H1 (cell line): ENCODE measurements at regions not wholly inside any gene's neighbourhood (a gene's known extent, or its start where the extent isn't known, plus 50 kb on each side); places are given as distances from the start of the nearest gene placed in this dataset.

Experiments
- CTCF ChIA-PET: fragments of 300-600 bp; sonication (Branson Sonifier 250); formaldehyde crosslinking; loops from one replicate; lab custom pipeline; 2021; ENCODE audit not compliant: partially characterized antibody; lab: Charles Lee
- POLR2A ChIA-PET: fragments of 300-600 bp; sonication (Branson Sonifier 250); formaldehyde crosslinking; loops from one replicate; lab custom pipeline; 2021; ENCODE audit warnings: inconsistent platforms; ENCODE audit not compliant: partially characterized antibody; lab: Charles Lee
- DNase-seq, 2 experiments: peaks; one replicate each; pipeline versions ENCODE4 v3.0.0 to v3.0.0-alpha.2; 2010 to 2022; ENCODE audit warnings: low spot score in 2 of 2, low read depth in 1 of 2, mixed read lengths in 1 of 2
- FAIRE-seq: peaks from 2 replicates; lab custom pipeline; 2011; peaks lifted over from hg19 to GRCh38; lab: Jason Lieb, UNC
- H2AFZ ChIP-seq: 2 replicates; pipeline ENCODE4 v1.8.1; 2012; ENCODE audit warnings: low read length, inconsistent platforms
- H2AK5ac ChIP-seq: 2 replicates; pipeline ENCODE4 v1.6.1; 2013; ENCODE audit warnings: low read depth, low read length
- H2BK120ac ChIP-seq: replicated peaks from 2 replicates; pipeline ENCODE3; 2013; ENCODE audit warnings: low read depth, low read length, inconsistent platforms
- H2BK12ac ChIP-seq: 2 replicates; pipeline ENCODE4 v1.6.1; 2013; ENCODE audit warnings: low read depth, low read length
- H2BK15ac ChIP-seq: 2 replicates; pipeline ENCODE4 v1.6.1; 2013; ENCODE audit warnings: low read length
- H2BK20ac ChIP-seq: 2 replicates; pipeline ENCODE4 v1.6.1; 2013; ENCODE audit warnings: low read length
- H2BK5ac ChIP-seq: 2 replicates; pipeline ENCODE4 v1.6.1; 2013; ENCODE audit warnings: low read depth, low read length
- H3K14ac ChIP-seq: 2 replicates; pipeline ENCODE4 v1.6.1; 2013; ENCODE audit warnings: inconsistent platforms; ENCODE audit not compliant: insufficient read length
- H3K18ac ChIP-seq: 2 replicates; pipeline ENCODE4 v1.6.1; 2013; ENCODE audit warnings: low read length; ENCODE audit errors: extremely low read depth
- H3K23ac ChIP-seq: 2 replicates; pipeline ENCODE4 v1.6.1; 2013; ENCODE audit warnings: inconsistent platforms; ENCODE audit not compliant: insufficient read length
- H3K23me2 ChIP-seq: 2 replicates; pipeline ENCODE4 v1.6.1; 2013; ENCODE audit warnings: low read depth, low read length
- H3K27ac ChIP-seq: 2 replicates; pipeline ENCODE4 v1.6.1; 2011; ENCODE audit warnings: low read depth, low read length, inconsistent platforms
- H3K27me3 ChIP-seq, 4 experiments: replicated peaks in 1 of 4; 1 replicate in 1 of 4; 2 replicates in 3 of 4; pipeline versions ENCODE4 v1.6.1 to v1.8.1; 2011 to 2013; ENCODE audit warnings: low read length in 3 of 4, mild to moderate bottlenecking in 3 of 4, inconsistent platforms in 2 of 4, mixed read lengths in 2 of 4, moderate library complexity in 1 of 4; ENCODE audit not compliant: control insufficient read depth in 3 of 4, insufficient read depth in 3 of 4; ENCODE audit errors: extremely low read depth in 1 of 4
- H3K36me3 ChIP-seq, 4 experiments: 2 replicates each; pipeline versions ENCODE4 v1.6.1 to v1.8.1; 2011 to 2013; ENCODE audit warnings: mild to moderate bottlenecking in 4 of 4, low read length in 3 of 4, moderate library complexity in 2 of 4, control low read depth in 1 of 4, inconsistent platforms in 1 of 4; ENCODE audit not compliant: insufficient read depth in 4 of 4, control insufficient read depth in 2 of 4
- H3K4ac ChIP-seq: replicated peaks from 2 replicates; pipeline ENCODE3; 2013; ENCODE audit warnings: low read length, low read depth, mixed read lengths, inconsistent platforms; ENCODE audit not compliant: insufficient read length
- H3K4me1 ChIP-seq, 4 experiments: replicated peaks in 1 of 4; 1 replicate in 1 of 4; 2 replicates in 3 of 4; pipeline versions ENCODE4 v1.6.1 to v1.8.1; 2011 to 2013; ENCODE audit warnings: low read length in 3 of 4, inconsistent platforms in 2 of 4, mixed read lengths in 1 of 4; ENCODE audit not compliant: insufficient read depth in 4 of 4, control insufficient read depth in 3 of 4
- H3K4me2 ChIP-seq, 2 experiments: 2 replicates each; pipeline versions ENCODE4 v1.6.1 to v1.8.1; 2011 to 2013; ENCODE audit warnings: low read depth in 2 of 2, low read length in 2 of 2, control low read depth in 1 of 2, inconsistent platforms in 1 of 2, mild to moderate bottlenecking in 1 of 2; ENCODE audit not compliant: insufficient read depth in 1 of 2
- H3K4me3 ChIP-seq, 4 experiments: fragments of 200-600, 300-600 bp in 1 of 4; sonication (generic), shearing (Covaris generic), sonication (Bioruptor Twin) in 1 of 4; 2 replicates each; pipeline versions ENCODE4 v1.5.1 to v1.8.1; 2011 to 2016; ENCODE audit warnings: low read length in 4 of 4, low read depth in 3 of 4, control low read depth in 2 of 4, inconsistent platforms in 2 of 4, mild to moderate bottlenecking in 2 of 4, mixed read lengths in 1 of 4, moderate library complexity in 1 of 4; ENCODE audit not compliant: insufficient read depth in 2 of 4; ENCODE audit errors: extremely low read depth in 1 of 4
- H3K56ac ChIP-seq: replicated peaks from 2 replicates; pipeline ENCODE3; 2013; ENCODE audit warnings: low read depth, mild to moderate bottlenecking, mixed read lengths, low read length, inconsistent platforms; ENCODE audit not compliant: insufficient read length
- H3K79me1 ChIP-seq: 2 replicates; pipeline ENCODE4 v1.6.1; 2013; ENCODE audit warnings: low read depth, low read length, control low read depth
- H3K79me2 ChIP-seq, 2 experiments: 2 replicates each; pipeline versions ENCODE4 v1.6.1 to v1.8.1; 2012 to 2013; ENCODE audit warnings: low read length in 2 of 2, mild to moderate bottlenecking in 2 of 2, inconsistent platforms in 1 of 2; ENCODE audit not compliant: insufficient read depth in 2 of 2, control insufficient read depth in 1 of 2
- H3K9ac ChIP-seq, 4 experiments: replicated peaks in 1 of 4; 1 replicate in 1 of 4; 2 replicates in 3 of 4; pipeline versions ENCODE4 v1.6.1 to v1.8.1; 2011 to 2013; ENCODE audit warnings: low read depth in 3 of 4, low read length in 3 of 4, control low read depth in 2 of 4, mild to moderate bottlenecking in 2 of 4, moderate library complexity in 2 of 4, inconsistent platforms in 1 of 4; ENCODE audit errors: extremely low read depth in 1 of 4
- H3K9me3 ChIP-seq, 2 experiments: 2 replicates each; pipeline versions ENCODE4 v1.6.1 to v1.8.1; 2012 to 2013; ENCODE audit warnings: mild to moderate bottlenecking in 2 of 2, moderate library complexity in 2 of 2, control low read depth in 1 of 2, inconsistent platforms in 1 of 2, low read depth in 1 of 2, low read length in 1 of 2, mixed read lengths in 1 of 2; ENCODE audit not compliant: insufficient read depth in 2 of 2
- H4K20me1 ChIP-seq, 2 experiments: replicated peaks in 1 of 2; 2 replicates each; pipeline versions ENCODE3 to v1.8.1; 2011 to 2013; ENCODE audit warnings: inconsistent platforms in 2 of 2, low read length in 2 of 2, mild to moderate bottlenecking in 1 of 2; ENCODE audit not compliant: insufficient read depth in 2 of 2, control insufficient read depth in 1 of 2
- H4K5ac ChIP-seq: 2 replicates; pipeline ENCODE4 v1.6.1; 2013; ENCODE audit warnings: low read length, low read depth, mixed read lengths, inconsistent platforms; ENCODE audit not compliant: insufficient read length
- H4K8ac ChIP-seq: 2 replicates; pipeline ENCODE4 v1.8.0; 2013; ENCODE audit warnings: mild to moderate bottlenecking, moderate library complexity, low read length, inconsistent platforms; ENCODE audit not compliant: insufficient read depth; ENCODE audit errors: extremely low read depth
- H4K91ac ChIP-seq: replicated peaks from 2 replicates; pipeline ENCODE3; 2013; ENCODE audit warnings: low read length, mixed read lengths, inconsistent platforms; ENCODE audit not compliant: insufficient read length
- CBX5 ChIP-seq: fragments of 300-800, 300-1000 bp; sonication (generic); IDR thresholded peaks from 2 replicates; pipeline ENCODE4 v1.7.1; 2016; ENCODE audit warnings: antibody characterized with exemption, low read length, low read depth
- SIX5 ChIP-seq: IDR thresholded peaks from 2 replicates; pipeline ENCODE4 v1.6.1; 2011; ENCODE audit warnings: mild to moderate bottlenecking, low read depth, low read length
- SRF ChIP-seq: IDR thresholded peaks from 2 replicates; pipeline ENCODE4 v1.6.1; 2011; ENCODE audit warnings: mild to moderate bottlenecking, low read depth, low read length, moderate library complexity
- TAF1 ChIP-seq: IDR thresholded peaks from 2 replicates; pipeline ENCODE4 v1.6.1; 2011; ENCODE audit warnings: mild to moderate bottlenecking, low read depth, low read length
- TCF12 ChIP-seq: IDR thresholded peaks from 2 replicates; pipeline ENCODE4 v1.6.1; 2011; ENCODE audit warnings: low read depth, mild to moderate bottlenecking, low read length
- WGBS, 2 experiments: shearing (Covaris generic) in 1 of 2; methylation state at CpG; one replicate each; pipeline versions ENCODE4 v1.1.6 to v1.1.7; 2013 to 2015; ENCODE audit warnings: low lambda C conversion rate in 2 of 2, mixed read lengths in 2 of 2, inconsistent platforms in 1 of 2, low coverage in 1 of 2, missing lambda C conversion rate in 1 of 2; ENCODE audit not compliant: insufficient replicate concordance in 2 of 2, insufficient coverage in 1 of 2, insufficient read length in 1 of 2; ENCODE audit errors: extremely low coverage in 1 of 2, missing lambda C conversion rate in 1 of 2; 5-methylcytosine and 5-hydroxymethylcytosine counted together
- TF ChIP-seq, protein P1 (sequence below): IDR thresholded peaks from 2 replicates; pipeline ENCODE4 v1.6.1; 2011; ENCODE audit warnings: low read length, improper control_type of control experiment

DNA sequence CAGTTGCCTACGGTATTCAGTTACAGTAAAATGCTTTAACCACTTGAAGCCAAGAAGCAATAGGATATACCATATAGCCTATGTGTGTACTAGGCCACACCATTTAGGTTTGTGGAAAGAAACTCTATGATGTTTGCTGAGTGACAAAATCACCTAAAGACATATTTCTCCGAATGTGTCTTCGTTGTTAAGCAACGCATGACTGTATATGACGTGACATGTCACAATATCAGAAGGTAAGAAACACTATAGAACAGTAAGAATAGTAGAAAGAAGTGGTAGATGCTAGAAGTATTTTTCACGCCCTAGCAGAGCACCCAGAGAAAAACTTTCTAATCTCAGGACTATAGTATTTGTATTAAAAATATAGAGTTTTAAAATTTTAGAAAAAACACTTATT is 1188.2 kb upstream of the B3GALT2 start:
- H3K27ac ChIP-seq: no peak overlapping the region
- H3K79me1 ChIP-seq: no peaks in the 10 kb centered on the region
- H3K4ac ChIP-seq: no peak overlapping the region
- H2BK20ac ChIP-seq: no peak overlapping the region
- no peaks in the 10 kb centered on the region for H3K23me2 ChIP-seq
- H4K91ac ChIP-seq: no peak overlapping the region
- H2BK120ac ChIP-seq: no peak overlapping the region
- no peak overlapping the region for H3K56ac ChIP-seq
- no peaks in the 10 kb centered on the region for H3K79me2 ChIP-seq
- no peak overlapping the region for H2BK15ac ChIP-seq
- H2AFZ ChIP-seq: no peak overlapping the region
- no peak overlapping the region for H2AK5ac ChIP-seq
- no peak for DNase-seq
- H3K4me3 ChIP-seq: no peak overlapping the region
- H4K8ac ChIP-seq: no peak overlapping the region
- H3K9ac ChIP-seq: no peak overlapping the region
- no peak overlapping the region for H4K5ac ChIP-seq
- H3K36me3 ChIP-seq: no peaks in the 10 kb centered on the region
- no peak overlapping the region for H2BK12ac ChIP-seq
- H4K20me1 ChIP-seq: no peaks in the 10 kb centered on the region
- no peak overlapping the region for H3K18ac ChIP-seq
- TF ChIP-seq CBX5 (no peak), TCF12 (no peak), SIX5 (no peak), TAF1 (no peak), SRF (no peak)
- TF ChIP-seq, protein P1, sequence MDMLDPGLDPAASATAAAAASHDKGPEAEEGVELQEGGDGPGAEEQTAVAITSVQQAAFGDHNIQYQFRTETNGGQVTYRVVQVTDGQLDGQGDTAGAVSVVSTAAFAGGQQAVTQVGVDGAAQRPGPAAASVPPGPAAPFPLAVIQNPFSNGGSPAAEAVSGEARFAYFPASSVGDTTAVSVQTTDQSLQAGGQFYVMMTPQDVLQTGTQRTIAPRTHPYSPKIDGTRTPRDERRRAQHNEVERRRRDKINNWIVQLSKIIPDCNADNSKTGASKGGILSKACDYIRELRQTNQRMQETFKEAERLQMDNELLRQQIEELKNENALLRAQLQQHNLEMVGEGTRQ: no peak
- TF ChIP-seq, all 59 proteins: peak for 0
- no peak overlapping the region for H3K14ac ChIP-seq
- WGBS, 2 experiments: 91% methylated on average over 6 of the region's 6 CpGs; no CpG with 5 or more reads in 1 of the 2 experiments
- ChIA-PET POLR2A (no interaction called here), CTCF (no interaction called here)
- no peak for FAIRE-seq
- H3K4me2 ChIP-seq: no peak overlapping the region
- H3K4me1 ChIP-seq: no peaks in the 10 kb centered on the region
- no peak overlapping the region for H2BK5ac ChIP-seq
- H3K23ac ChIP-seq: no peak overlapping the region
- no peaks in the 10 kb centered on the region for H3K9me3 ChIP-seq
- H3K27me3 ChIP-seq: no peaks in the 10 kb centered on the region
